ENCODE measurements at regions not wholly inside any gene's neighbourhood (a gene's known extent, or its start where the extent isn't known, plus 50 kb on each side); places are given as distances from the start of the nearest gene placed in this dataset.
"Not testable (repeated sequence)": the region's sequence is repeated elsewhere in the genome, so short reads cannot be mapped to it uniquely, and the experiment has no call there.

DNA sequence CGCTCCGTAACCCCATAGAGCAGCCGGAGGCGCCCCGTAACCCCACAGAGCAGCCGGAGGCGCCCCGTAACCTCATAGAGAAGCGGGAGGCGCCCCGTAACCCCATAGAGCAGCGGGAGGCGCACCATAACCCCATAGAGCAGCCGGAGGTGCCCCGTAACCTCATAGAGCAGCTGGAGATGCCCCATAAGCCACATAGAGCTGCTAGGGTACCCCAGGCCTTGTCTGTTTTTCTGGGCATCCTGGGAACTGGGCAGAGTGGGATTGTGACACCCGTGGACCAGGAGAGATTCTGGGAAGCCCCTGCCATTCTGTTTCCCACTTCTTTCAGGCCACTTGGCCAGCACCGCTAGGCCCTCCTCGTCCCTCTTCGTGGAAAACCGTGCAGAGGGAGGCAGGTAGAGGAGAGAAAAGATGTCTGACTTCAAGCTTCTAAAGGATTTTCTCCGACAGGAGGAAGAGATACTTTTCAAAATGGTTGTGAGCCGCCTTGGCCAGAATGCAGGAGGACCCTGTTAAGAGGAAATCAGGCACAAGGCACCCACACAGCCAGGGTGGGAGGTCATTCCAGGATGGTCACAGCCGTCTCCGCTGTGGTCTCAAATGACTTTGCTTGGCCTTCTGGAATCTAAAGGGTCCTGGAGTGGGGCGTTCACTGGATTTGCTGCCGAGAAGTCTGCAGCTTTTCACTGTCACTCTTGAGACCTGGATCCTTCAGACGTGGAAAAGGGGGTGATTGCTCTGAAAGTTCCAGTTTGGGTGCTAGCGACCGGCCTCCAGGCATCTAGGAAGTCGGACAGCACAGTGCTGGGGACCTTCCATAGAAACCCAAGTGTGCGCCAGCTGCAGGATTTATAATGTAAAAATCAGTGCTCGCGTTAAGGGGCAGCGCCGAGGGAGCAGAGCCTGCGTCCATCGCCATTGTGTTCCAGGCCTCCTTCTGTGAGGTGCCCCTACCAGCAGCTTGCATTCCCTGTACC, 178.3 kb upstream of the ZNF469 start:
- not testable (repeated sequence) for DNase-seq

DNA sequence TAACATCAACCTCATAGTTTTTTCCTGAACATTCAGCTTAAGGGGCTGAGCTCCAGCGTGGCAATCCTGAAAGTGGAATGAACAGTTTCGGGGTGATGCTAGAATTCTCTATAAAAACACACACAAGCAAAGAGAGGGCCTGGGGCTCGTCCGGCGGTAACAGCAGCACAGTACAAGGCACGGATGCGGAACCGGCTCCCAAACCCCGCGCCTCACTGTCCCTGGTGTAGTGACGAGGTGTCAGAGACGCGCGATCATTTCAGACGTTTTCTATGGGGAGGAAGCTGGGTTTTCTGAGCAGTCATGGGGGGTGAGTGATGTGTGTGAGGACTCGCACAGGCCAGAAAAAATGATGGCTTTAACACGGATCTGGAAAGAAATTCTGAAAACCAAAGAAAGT, 177.3 kb upstream of the ZNF469 start:
- not testable (repeated sequence) for DNase-seq

DNA sequence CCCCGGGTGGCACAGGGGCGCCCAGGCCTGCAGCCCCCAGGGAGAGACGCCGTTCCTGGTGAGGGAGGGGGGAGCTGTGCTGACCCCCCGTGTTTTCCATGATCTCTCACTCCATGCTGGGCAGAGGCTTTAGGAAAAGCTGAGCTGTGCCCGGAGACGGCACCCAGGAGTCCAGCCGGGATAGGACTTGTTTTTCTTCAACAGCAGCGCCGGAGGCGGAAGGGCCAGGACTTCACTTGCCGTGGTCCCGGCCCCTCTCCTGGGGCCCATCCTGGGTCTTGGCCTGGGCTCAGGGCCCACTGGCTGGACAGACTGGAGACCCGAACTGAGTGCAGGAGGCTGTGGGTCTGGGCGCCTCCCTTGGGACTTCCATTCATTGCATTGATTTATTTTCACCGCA, 176.8 kb upstream of the ZNF469 start:
- DNase-seq: not testable (repeated sequence)

DNA sequence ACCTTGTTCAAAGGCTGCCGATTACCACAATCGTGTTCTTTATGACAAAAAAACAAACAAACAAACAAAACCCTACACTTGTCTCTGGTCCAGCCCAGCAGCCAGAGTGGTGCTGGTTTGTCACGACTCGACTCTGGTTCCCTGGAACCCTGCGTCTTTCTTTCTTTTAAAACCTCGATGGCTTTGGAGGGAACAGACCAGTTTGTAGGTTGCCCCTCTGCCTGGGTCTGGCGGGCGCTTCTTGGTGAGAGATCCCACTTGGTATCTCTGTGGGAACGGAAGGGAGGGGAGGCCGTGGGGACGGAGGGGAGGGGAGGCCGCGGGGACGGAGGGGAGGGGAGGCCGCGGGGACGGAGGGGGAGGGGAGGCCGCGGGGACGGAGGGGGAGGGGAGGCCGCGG, 176.2 kb upstream of the ZNF469 start:
- DNase-seq: not testable (repeated sequence)

DNA sequence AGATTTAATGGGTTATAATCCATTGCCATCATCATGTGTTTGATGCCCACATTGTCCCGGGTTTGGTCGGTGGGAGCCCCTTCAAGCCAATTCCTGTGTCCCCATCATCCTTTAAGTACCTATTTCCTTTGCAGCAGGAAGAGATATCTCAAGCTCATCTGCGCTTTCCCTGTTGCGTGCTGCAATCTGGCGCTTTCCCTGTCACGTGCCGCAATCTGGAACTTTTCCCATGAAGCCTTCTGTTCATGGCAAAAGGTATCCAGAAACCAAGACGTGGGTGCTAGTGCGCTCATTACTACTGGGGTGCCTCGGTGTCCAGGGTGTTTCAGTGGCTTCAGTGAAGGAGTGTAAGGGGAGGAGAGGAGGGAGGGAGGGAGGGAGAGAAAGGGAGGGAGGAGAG, 174.6 kb upstream of the ZNF469 start:
- no peak for DNase-seq

DNA sequence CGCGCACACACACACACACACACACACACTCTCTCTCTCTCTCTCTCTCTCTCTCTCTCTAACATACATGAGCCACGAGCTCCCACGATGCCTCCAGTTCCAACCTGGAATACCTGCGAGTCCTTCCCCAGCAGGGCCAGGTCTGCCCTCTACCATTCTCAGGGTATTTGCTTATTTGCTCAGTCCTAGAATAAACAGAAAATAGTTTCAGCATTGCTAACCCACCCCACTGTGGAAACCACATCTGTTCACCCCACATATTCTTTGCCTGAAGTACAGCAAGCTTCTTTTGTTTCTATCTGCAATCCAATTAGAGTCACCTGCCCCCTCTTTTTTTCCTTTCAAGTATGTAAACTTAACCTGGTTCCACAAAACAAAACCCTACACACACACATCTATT, 174.0 kb upstream of the ZNF469 start:
- DNase-seq: not testable (repeated sequence)

DNA sequence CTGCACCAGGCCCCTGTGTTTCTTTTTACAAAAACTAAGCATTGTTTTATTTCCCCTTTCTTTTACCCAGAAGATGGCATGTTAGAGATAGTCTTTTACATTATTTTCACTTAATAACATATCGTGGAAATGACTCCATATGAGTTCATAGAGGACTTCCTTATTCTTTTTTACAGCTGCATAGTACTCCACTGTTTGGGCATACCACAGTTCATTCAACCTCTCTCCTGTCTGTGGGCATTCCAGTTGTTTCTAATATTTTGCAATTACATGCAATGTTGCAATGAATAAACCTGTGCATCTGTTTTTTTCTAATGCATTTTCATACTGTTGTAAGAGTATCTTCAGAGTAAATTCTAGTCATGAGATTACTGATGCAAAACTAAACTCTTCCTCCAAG, 173.2 kb upstream of the ZNF469 start:
- not testable (repeated sequence) for DNase-seq

DNA sequence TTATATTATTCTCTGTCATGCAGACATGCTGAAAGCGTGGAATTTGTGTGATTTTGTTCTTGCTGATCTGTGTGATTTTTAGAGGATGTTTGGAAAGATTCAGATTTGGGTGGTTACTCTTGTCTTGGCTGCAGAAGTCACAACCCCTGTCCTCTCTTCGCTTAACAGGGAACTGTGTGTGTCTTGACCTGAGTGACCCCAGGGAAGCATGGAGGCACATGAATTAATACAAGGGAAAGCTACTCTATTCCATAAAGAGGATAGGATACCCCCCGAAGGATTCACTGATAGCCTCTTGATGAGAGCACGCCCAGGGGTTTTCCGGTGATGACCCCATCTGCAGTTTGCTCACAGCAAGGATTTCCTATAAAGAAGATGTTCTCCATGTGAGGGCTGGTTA, 168.8 kb upstream of the ZNF469 start:
- not testable (repeated sequence) for DNase-seq

DNA sequence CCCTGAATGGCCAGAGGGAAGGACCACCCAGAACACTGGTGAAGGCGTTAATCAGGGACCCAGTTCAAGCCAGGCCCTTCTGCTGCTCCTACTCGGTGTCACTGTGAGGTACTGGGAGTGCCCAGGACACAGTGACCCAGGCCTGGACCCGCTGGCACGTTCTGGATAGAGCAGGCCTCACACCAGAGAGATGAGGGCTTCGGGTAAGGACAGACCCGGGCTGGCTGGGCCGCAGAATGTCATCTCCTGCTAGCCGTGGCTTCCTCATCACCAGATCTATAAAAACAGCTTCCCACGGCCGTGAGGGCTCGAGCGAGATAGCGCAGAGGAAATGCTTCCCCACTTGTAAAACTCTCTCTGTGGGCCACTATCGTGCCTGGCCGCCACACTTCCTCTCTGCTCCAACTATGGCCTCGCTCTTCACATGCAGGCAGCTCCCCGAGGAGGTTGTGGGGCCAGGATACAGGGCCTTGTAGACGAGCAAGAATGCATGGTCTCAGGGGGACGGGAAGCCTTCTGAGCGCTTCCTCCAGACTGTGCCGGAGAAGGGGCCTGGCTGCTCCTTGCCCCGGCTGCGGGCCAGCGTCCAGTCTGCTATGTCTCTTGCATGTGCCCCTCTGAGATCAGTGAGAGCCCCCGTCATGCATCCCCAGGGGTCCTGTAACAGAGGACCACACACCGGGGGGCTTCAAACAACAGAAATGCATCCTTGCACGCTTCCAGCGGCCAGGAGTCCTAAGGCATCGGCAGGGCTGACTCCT, 161.6 kb upstream of the ZNF469 start:
- DNase-seq: not testable (repeated sequence)

DNA sequence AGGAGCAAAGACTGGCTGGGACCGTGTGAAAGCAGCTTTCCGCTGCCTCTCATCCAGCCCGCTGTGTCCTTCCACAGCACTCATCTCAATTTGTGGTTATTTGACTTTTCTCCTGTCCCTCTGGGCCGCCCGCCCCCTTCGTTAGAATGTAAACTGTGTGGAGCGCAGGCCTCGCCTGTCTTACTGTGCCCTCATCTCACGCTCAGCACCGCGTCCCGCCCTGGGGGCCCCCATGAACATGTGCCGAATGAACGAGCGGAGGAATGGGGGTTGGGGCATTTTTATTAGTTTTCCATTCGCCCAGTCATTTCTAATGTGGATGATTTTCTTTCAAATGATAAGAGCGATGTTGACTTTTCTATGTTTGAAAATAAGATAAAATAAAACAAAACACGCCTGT, 159.1 kb upstream of the ZNF469 start:
- DNase-seq: not testable (repeated sequence)

DNA sequence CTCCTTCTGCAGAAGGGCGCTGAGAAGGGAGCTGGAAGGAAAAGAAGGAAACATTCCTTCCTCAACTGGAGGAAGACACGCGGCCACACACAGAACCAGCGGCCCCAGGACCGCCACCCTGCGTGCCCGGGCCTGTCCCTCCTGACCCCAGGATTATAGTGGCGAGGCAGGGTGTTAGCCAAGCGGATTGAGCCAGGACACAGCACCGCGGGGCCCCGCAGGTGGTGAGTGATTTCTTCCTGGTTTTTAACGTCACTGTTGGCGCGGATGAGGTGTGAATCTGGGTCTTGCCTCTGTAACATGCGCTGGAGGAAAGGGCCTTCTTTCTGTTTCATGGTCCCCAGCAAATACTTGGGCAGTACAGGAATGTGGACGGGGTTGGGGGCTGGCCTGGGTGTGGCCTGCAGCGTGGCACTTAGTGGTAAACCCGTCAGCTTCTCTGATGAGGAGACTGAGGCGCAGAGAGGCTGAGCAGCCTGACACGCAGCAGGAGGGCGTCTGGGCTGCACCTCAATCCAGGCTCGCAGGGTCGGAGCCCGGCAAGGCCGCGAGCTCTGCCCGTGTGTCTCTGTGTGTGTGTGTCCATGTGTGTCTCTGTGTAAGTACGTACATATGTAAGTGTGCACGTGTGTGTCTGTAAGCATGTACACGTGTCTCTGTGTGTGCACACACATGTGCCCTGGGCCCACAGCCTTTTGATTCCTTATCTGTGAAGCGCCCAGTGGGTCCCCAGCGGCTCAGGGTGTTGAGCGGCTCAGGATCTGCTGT, 158.4 kb upstream of the ZNF469 start:
- not testable (repeated sequence) for DNase-seq

DNA sequence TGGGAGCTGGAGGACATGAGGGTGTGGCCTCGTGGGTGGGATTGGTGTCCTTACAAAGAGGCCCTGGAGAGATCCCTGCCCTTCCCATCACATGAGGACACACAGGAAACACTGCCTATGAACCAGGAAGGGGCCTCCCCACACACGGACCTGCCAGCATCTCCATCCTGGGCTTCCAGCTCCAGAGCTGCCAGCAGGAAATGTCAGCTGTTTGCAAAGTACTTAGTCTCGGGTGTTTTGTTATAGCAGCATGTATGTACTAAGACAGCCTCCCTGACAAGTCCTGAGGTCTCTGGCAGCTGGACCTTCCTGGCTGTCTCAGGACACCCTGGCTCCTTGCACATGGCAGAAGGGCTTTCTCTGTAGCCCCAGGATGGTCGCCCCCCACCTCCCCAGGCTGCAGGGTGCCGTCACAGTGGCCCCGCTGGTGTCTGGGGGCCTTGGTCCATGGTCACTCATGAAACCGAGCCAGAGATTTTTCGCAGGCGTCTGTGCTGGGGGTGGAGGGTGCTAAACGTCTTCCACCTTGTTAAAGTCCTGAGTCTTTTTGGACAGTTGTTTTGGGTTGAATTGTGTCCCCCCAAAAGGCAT, 157.0 kb upstream of the ZNF469 start:
- DNase-seq: not testable (repeated sequence)

DNA sequence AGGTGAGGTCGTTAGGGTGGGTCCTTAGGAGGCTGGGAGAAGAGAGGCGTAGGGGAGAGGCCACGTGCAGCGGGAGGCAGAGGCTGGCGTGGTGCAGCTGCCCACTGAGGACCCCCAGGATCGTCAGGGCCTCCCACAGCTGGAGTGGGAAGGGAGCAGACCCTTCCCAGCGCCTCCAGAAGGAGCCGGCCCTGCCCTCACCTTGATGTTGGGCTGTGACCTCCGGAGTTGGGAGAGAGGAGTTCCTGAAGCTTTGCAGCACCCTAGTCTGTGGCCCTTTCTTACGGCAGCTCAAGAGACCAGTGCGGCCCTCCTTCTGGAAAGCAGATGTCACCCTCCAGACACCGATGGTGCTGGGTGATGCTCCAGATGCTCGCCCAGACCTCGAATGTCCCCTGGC, 156.5 kb upstream of the ZNF469 start:
- not testable (repeated sequence) for DNase-seq

DNA sequence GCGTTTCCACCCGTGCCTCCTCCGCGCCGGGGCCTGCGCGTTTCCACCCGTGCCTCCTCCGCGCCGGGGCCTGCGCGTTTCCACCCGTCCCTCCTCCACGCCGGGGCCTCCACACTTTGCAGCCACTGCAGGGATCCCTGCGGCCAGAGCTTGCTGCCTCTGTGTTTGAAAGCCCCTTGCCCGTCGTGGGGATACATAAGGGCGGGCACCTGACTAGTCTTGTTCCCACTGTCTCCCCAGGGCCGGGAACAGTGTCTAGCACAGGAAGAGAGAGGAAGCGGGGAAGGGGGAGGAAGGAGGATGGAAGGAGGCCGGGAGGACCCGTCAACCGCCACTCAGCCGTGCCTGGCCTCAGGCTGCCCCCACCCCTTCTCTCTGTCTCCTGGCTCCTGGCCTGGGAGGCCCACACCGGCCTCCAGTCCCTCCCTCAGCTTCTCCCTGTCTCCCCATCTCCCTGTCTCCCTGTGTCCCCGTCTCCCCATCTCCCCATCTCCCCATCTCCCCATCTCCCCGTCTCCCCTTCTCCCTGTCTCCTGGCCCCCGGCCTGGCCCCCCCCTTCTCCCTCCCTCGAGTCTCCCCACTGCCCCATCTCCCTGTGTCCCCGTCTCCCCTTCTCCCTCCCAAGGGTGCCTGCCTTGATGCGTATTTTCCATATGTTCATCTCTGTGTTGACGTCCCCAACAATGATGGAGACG, 155.6 kb upstream of the ZNF469 start:
- not testable (repeated sequence) for DNase-seq

DNA sequence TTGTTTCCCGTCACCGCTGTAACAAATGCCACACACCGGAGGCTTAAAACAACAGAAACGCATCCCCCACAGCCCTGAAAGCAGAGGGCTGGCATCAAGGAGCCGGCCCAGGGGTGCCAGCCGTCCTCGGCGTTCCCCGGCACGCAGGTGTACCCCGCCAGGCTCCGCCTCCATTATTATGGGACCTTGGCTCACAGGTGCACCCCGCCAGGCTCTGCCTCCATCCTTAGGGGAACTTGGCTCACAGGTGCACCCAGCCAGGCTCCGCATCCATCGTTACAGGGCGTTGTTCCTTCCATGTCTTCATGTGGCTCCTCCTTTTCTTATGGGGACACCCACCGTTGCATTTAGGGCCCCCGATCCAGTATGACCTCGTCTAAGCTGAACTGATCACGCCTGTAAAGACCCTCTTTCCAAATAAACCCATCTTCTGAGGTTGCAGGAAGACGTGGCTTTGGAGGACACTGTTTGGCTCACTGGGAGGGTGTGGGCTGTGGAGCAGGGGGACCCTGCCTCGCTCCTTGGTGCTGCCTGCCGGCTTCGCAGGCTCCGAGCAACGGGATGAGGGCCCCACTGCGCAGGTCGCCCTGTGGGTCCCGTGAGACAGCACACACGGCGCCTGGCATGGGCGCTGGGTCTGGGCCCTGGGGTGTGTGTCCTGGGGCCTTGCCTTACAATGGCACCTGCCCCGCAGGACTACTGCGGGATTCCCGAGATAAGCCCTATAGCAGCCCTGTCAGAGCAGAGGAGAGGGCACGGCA, 154.9 kb upstream of the ZNF469 start:
- not testable (repeated sequence) for DNase-seq

DNA sequence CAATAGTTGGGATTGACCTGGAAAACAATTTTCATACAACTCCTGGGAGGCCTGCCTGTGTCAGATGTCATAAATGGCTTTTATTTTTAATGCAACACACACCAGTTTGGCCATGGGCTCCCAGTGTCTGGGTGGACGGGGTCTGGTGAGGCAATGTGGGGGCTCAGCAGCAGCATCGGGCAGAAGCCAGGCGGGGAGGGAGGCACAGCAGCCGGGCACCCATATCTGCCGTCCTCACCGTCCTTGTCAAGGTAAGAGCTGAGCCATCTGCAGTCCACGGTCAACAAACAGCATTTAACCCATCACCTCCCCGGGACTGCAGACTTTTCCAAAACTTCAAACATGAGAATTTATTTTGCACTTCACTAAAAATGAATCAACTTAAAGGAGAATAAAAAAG, 154.0 kb upstream of the ZNF469 start:
- DNase-seq: not testable (repeated sequence)

DNA sequence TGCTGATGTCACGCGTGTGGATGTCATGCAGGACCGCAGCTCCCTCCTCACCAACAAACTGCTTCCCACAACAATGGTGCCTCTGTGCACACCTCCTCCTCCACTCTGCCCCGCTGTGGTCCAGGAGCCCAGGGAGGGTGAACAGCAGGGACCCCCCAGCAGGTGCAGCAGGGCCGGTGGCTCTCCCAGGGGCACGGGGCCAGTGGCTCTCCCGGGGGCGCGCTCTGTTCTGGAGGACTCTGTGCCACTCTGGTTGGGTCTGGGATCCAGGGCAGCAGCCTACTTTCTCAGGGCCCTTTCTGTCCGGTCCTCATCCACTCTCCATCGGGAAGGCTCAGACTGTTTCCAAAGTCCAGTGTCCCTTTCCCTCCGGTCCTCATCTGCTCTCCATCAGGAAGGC, 153.0 kb upstream of the ZNF469 start:
- not testable (repeated sequence) for DNase-seq

DNA sequence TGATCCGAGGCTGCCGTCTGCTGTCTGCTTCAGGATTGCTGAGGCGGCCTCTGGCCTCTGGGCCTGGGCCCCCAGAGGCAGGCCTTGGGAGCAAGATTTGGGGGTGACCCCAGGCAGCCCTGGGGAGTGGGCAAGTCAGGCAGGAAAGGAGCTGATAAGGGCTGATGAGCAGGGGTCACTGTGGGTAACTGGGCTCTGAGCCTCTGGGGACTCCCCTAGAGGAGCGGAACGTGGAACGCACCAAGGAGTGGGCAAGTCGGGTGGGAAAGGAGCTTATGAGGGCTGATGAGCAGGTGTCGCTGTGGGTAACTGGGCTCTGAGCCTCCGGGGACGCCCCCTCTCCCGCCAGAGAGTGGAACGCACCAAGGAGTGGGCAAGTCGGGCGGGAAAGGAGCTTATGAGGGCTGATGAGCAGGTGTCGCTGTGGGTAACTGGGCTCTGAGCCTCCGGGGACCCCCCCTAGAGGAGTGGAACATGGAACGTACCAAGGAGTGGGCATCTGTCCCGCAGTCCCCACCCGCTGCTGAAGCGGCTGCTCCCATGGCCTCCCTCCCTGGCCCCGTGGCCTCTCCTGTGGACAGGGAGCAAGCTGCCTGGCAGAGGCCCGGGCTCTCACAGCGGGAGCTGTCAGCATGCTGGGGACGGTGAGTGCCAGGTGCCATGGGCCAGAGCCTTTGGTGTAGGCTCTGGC, 152.3 kb upstream of the ZNF469 start:
- DNase-seq: not testable (repeated sequence)

DNA sequence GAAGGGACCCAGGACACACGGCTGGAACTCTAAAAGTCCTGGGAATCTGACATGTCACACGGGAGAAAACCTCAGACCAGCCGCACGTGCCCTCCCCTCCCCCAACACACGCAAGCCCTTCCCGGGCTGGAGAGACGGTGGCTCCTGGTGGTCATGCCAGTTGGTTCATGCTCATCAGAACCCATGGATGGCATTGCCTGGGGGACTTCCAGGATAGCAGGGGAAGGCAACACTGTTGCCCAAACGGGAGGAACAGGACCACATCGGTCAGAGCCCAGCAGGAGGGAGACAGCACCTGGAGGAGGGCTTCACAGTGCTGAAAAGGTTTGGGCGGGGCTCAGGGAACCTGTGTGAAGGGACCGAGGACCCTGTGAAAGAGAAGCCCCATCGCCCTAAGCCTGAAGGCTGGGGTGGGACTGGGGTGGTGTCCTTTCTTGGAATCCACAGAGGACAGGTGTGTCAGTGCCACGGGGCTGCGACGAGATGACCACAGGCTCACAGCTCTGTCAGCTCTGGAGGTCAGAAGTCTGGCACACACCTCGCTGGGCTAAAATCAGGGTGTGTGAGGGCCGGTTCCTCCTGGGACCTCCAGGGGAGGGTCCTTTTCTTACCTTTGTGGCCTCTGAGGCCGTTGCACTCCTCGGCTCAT, 151.7 kb upstream of the ZNF469 start:
- not testable (repeated sequence) for DNase-seq

DNA sequence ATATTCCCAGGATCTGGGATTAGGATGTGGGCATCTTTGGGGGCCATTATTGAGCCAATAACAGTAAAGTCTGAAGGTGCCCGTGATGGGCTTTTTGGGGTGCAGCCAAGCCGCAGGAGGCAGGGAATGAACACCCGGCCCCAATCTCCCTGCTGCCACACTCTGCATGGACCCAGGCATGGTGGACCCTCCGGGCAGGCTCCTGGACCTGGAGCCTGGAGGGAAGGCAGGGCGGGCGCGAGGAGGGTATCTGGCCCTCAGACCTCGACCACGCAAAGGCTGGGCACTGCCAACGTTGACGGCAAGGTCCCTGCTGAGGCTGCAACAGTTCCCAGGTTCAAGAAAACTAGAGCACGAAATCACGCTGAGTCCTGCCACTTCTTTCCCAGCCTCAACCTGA, 150.9 kb upstream of the ZNF469 start:
- DNase-seq: not testable (repeated sequence)

All from NCI-H226 (cell line).